GM19438 (cell line): ENCODE measurements at regions not wholly inside any gene's neighbourhood (a gene's known extent, or its start where the extent isn't known, plus 50 kb on each side); places are given as distances from the start of the nearest gene placed in this dataset.

Experiments
- ATAC-seq: cut with Tn5 transposase; IDR thresholded peaks from one replicate; pipeline ENCODE4 v1.9.1; 2021; ENCODE audit warnings: low read depth; ENCODE audit not compliant: unreplicated experiment

DNA sequence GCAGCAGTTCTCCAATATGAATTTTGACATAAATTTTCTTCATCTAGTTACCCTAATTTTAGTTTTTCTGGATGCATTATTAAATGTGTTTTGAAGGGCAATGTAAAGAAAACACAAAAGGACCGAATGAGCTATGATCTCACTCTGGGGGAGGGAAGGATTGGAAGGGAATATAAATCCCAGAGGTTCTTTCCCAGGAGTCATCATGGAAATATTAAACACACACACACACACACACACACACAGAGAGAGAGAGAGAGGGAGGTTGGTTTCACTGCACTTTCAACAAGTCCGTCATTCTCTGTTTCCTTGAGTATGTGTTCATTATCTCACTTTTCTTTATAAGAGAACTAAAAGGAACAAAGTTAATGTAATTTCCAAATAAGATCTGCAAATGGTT is 70.7 kb upstream of the DCBLD2 start:
- ATAC-seq = no peak

DNA sequence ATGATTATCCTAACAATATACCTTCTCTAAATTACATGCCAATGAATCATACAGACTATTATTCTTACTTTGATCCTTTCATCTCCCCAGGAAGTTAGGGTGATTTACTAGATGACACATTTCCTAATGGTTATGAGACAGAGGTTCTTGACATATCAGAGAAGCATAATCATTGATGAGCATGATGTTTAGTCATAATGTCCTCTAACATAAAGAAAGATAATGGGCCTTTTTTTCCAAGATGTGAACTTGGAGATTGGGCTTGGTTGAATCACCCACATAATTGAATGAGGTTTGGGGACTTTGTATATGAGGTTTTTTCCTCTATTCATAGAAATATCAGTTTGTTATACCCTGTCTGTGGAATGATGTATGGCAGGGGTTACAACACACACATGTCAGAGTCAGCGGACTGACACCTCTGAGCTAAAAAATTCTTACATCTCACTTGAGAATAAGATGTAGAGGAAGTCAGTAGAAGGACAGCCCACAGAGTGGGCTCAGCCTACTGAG is 69.7 kb upstream of the DCBLD2 start:
- ATAC-seq = no peak

DNA sequence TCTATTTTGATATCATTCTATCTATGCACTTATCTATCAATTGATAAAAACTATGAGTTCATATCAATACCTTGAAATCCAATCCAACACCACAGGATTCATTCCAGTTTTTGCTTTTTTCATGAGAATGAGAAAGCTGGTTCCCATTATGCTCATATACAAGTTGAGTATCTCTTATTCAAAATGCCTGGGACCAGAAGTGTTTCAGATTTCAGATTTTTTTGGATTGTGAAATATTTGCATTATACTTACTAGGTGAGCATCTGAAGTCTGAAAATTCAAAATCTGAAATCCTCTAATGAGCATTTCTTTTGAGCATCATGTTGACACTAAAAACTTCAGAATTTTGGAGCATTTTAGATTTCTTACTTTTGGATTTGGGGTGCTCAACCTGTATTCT is 67.8 kb upstream of the DCBLD2 start:
- ATAC-seq = no peak

DNA sequence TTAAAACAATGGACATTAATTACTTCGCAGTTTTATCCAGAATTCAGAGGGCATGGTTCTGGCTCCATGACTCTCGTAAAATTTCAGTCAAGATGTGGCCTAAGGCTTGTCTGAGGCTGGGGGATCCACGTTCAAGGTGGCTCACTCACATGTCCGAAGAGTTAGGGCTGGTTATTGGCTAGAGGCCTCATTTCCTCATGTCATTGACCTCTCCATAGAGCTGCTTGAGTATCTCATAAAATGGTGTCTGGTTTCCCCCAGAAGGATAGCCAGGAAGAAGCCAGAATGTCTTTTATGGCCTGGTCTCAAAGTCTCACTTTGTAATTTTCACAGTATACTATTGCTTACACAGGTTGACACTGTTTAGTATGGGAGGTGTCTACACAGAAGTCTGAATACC is 67.3 kb upstream of the DCBLD2 start:
- no peak for ATAC-seq

DNA sequence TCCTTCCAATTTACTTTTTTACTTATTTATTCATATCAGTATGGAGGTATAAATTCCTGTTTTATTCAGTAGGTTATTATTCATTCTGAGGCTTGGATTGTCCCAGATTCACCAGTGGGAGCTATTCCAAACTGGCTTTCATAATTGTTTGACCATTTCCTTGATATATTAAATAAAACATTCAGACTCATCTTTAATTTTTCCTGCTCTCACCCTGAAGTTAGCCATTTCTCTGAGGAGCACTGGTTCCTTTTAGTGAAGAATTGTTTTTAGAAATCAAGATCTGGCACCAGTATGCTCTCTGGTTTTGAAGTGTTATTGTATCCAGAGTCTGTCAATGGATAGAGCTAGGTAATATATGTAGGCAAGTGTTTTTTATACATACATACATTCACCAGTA is 66.9 kb upstream of the DCBLD2 start:
- no peak for ATAC-seq

DNA sequence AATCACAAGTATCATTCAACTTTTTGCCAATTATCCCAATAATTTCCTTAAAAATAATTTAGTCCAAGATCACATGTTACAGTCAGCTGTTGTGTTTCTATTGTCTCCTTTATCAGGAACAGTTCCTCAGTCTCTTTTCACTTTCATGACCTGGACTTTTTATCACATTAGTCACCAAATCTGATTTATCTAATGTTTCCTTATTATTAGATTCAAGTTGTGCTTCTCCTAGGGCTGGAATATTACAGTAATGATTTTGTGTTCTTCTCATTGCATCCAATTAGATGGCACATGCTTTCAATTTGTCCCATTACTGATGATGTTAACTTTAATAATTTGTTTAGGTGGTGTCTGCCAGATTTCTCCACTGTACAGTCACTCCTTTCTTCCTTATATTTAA is 66.3 kb upstream of the DCBLD2 start:
- ATAC-seq = no peak

DNA sequence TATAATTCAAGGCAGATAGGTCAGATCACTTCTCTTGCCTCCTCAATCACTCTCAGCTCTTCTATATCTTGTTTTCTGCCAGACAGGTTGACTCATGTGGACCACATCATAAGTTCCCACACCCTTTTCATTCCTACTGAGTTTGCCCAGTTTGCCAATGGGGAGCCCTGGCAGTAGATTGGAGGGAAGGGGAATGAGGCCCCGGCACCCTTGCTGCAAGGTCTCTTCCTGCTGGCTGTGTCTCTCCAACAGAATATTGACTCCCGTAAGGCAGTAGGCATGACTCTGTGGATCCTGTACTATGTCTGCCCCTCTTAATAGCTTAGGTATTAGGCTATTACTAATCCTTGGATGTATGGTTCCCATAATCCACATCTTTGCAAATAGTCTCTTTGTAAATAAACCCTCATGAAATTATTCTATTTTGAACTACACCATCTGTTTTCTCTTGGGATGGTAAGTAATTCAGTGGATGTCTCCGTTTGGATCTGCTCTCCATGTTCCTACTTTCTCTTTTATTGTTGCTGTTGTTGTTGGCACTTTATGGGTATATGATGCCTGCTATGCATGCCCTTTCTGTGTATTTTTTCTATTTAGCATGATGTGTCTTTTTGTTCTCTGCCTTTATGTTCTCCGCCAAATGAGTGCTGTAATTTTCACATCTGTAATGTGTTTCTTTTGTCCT is 65.5 kb upstream of the DCBLD2 start:
- no peak for ATAC-seq

DNA sequence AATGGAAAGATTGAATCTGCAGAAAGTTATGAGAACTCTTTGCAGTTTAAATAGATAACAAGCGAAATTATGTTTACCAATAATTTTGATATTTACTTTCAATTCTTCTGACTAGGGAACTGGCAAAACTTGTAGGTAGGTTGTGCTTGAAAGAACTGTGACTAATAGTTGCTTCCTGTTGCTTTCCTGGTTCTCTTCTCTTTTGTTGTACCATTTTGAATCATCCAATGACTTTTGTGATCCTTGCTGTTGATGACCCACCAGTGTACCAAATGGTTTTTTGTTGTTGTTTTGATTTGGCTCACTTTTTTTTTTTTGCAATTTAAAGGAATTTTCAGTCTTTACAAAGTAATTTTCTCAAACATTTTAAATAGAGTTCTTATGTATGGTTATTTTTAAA is 64.9 kb upstream of the DCBLD2 start:
- no peak for ATAC-seq

DNA sequence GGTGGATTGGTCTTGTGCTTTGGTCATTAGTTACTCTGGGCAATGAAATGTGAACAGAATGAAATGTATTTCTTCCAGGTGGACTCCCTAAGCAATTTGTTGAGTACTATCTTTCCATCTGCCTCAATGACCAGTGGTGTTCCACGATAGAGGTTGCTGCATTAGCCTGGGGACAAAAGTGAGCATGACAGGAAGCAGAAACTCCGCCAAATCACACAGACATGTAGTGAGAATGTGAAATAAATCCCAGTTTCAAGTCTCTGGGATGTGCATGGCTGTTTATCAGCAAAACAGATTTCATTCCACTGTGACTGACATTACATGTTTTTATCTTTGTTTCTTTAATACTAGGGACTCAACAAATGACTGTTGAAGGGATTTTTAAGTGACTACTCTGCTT is 63.3 kb upstream of the DCBLD2 start:
- ATAC-seq = no peak

DNA sequence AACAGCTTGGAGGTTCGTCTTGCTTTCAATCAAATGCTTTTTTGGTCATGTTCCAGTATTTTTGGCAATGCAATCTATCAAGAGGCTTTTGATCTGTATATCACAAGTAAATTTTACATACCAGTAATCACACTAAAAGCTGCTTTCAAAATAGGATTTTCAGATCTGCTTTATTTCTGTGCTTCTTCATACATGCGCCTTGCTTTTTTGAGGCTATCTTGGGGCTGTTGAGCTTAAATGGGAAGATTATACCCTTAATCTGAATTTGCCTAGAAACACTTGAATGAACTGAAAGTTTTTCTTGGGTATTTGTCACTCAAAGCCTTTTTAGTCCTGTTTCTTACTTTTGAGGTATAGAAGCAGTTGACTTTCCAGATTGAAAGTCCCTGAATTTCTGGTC is 62.1 kb upstream of the DCBLD2 start:
- ATAC-seq = no peak

DNA sequence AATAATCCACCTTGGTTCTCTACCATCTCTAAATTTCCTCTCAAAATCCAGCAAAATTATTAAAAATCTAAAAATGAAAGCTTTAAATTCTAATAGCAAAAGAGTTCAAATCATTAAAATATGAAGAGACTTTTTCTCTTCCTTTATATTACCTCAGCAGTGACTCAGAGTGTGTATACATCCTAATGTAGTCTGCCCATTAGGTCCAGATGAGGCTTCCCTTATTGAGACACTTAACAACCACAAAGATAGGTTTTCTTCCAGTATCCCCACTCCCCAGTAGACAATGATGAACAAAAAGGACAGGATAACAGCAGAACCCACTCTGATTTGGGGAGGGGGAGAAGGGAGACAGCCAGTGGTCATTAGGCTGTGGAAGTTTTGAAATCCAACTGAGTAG is 61.5 kb upstream of the DCBLD2 start:
- no peak for ATAC-seq

DNA sequence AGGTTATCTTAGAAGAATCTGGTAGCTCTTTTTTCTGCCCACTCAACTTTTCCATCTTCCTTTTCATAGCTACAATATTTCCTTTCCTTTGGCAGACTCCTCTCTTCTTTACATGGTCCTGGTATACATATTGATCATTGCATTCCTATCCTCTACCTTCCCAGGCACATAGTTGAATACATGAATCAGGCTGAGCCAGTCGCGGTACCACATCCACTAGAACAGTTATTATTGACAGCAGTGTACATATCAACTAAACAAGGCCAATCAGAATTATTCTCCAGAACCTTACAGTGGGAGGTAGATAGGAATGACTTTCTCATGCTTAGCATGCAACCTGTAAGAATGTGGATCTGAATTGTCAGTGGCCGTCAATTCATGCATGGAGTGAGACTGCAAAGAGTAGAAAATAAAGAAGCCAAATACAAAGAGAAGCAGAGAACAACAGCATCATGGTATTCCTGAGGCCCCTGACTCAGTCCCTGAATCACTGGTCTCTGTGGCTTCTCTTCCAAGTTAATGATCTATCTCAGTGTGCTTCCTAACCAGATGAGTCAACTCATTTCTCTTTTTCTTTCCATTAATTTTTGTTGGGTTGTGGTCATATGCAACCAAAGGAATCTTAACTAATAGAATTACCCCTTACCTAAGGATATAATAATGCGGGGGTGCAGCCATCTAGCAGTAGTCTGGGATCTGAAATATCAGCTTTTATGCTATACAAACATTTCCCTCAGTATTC is 60.9 kb upstream of the DCBLD2 start:
- no peak for ATAC-seq

DNA sequence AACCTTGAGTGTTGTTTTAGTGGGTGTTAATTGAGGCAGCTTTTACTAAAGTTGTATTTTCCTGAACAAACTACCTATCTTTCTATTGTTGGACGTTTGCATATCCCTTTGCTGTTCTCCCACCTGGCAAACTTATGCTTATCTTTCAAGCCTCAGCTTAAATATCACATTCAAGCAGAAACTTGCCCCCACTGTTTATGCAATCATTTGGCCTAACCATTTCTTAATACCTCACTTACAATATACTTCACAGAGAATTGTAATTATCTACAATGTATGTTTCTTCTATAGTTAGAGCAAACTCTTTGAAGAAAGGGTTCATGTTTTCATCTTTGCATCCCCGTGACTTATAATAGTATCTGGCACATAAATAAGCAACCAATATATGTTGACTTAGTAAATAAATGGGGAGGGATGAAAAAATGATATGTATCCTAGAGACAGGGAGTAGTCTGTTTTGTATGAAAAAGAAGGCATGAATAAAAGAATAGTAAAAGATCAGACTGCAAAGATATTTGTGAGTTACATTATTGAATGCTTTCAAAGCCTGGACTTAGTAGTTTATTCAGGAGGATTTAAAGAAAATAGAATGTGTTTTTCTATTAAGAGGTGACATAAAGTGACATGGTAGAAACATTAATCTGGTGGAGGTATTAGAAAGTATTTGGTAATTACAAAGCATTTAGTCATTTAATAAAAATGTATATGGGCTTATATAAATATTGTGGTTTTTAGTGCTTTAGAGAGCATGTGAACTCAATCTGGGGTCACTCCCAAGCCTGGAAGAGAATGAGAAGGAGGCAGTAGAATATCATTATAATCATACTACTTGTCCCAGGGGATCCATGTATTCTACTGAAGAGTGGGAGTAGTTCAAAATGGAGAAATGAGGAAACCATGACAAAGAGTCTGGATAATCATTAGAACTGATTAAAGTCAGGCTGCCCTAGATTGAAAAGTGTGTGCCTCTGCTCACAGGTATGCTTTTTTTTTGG is 60.0 kb upstream of the DCBLD2 start:
- ATAC-seq = no peak

DNA sequence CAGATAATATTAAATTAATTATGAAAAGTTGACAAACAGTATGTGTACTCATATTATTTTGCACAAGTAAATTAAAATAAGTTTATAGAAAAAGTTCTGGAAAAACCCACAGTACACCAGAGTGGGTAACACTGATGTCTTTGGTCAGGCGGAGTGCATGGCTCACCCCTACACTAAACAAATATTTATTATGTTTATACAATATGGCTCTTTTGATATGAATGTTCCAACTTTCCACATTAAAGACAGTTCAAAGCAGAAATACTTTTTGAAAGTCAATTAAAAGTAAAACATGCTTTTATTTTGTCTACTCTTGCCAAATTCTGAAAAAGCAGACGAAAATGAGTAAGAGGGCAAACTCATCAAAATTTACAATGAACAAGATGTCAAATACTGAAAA is 56.2 kb upstream of the DCBLD2 start:
- ATAC-seq = no peak

DNA sequence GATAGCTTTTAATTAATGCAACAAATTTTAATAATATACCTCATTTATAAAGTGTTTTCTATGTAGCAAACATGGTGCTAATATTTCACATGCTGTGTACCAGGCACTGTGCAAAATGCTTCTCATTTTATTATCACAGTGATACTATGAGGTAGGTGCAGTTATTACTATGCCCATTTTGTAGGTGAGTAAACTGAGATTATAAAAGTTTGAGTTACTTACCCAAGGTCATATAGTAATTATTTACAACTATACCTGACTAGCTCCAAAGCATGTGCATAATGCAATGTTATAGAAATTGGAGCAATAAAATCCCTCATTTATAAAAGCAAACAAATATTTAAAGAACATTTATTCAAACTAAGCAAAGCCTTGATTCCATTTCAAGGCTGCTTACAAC is 54.5 kb upstream of the DCBLD2 start:
- no peak for ATAC-seq

DNA sequence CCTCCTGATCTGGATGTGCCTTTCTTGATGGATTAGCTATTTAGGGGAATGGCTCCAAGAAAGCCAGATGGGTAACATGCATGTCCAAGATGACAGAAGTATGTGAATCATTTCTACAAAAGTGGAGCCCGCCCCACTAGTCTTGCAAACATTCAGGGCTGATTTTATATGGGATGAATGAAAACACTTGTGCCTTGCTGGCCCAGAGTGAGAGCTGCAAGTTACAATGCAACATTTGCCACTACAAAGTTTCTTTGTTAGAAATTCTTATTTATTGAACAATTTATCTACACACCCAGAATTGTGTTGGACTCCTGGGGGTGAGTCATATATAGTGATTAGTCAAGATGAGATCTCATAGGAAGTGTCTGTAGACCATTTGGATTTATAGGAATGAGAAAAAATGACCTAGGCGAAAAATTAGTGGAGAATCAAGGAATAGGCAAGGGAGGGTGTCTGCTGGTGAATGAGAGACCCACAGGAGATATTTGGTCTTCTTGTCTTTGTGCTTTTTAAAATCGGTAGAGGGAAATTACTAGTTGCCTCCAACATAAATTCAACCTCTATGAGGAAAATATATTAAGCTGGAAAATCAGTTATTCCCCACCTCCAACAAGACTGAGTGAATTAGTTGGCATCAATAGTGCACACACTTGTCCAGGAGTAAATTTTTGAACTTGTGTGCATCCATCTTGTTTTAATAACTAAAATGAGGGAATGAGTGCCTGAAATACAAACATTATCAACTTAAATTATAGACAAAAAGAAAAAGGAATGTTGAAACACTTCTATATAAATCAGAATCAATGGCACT is 53.5 kb upstream of the DCBLD2 start:
- no peak for ATAC-seq

DNA sequence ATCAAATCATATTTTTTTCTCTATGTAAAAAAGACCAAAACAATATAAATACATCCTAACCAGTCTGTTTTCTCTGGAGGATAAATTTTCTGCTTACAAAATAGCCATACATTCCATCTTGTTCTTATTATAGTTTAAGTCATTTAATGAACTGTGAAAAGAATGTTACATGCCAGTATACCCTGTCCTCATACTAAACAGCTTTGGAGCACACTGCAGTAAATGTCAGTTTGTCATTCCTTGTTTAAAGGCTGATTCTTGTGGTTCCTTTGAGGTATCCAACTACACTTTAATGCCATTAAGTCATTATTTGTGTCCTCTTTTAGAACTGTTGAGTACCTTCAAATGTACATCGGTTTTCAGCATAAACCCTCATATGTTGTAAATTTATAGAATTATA is 52.7 kb upstream of the DCBLD2 start:
- ATAC-seq = no peak

DNA sequence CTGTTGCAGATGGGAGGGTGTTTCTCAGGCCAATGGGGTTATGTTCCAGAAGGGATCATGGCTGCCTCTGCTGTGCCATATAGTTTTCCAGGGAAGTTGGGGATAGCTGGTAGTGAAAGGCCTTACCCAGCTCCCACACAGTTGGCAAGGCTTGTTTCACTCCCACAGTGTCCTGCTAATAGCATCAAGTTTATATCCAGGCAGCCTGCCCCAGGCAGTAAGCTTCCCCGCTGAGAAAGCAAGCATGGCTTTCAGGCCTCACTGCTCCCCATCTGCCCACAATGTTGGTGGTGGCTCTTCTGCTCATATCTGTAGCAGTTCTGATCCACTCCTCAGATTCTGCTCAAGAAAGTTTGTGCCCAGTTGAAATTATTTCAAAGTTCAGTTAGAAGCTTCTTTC is 50.9 kb upstream of the DCBLD2 start:
- ATAC-seq = no peak
